Endodermal cell (in vitro differentiated cells): ENCODE measurements at regions not wholly inside any gene's neighbourhood (a gene's known extent, or its start where the extent isn't known, plus 50 kb on each side); places are given as distances from the start of the nearest gene placed in this dataset.

Source experiments
- DNase-seq: peaks from one replicate; pipeline ENCODE4 v3.0.0-alpha.2; 2017
- H3K27ac ChIP-seq: 2 replicates; pipeline ENCODE4 v1.5.1; 2013; ENCODE audit warnings: mild to moderate bottlenecking, low read depth, low read length, moderate library complexity
- H3K27me3 ChIP-seq: 2 replicates; pipeline ENCODE4 v1.6.1; 2013; ENCODE audit warnings: mild to moderate bottlenecking, low read length, moderate library complexity; ENCODE audit not compliant: insufficient read depth, control insufficient read depth, poor library complexity, severe bottlenecking
- H3K36me3 ChIP-seq: 2 replicates; pipeline ENCODE4 v1.7.0; 2013; ENCODE audit warnings: mild to moderate bottlenecking, low read length, moderate library complexity; ENCODE audit not compliant: control insufficient read depth, insufficient read depth
- H3K4me1 ChIP-seq: one replicate; pipeline ENCODE4 v1.7.0; 2013; ENCODE audit warnings: low read length; ENCODE audit not compliant: control insufficient read depth, insufficient read depth
- H3K4me3 ChIP-seq: 2 replicates; pipeline ENCODE4 v1.5.1; 2013; ENCODE audit warnings: mild to moderate bottlenecking, low read length, moderate library complexity
- H3K9ac ChIP-seq: 2 replicates; pipeline ENCODE4 v1.6.1; 2013; ENCODE audit warnings: mild to moderate bottlenecking, low read length, moderate library complexity; ENCODE audit not compliant: poor library complexity, severe bottlenecking; ENCODE audit errors: extremely low read depth
- H3K9me3 ChIP-seq: 2 replicates; pipeline ENCODE4 v1.6.1; 2013; ENCODE audit warnings: mild to moderate bottlenecking, low read length, moderate library complexity; ENCODE audit not compliant: control insufficient read depth
- H3K27ac Mint-ChIP-seq: 2 replicates; pipeline ENCODE4 v1.8.0; 2020; ENCODE audit warnings: mixed read lengths
- H3K27me3 Mint-ChIP-seq: 2 replicates; pipeline ENCODE4 v1.8.0; 2021; ENCODE audit warnings: mild to moderate bottlenecking, mixed read lengths; ENCODE audit not compliant: insufficient read depth
- H3K36me3 Mint-ChIP-seq: 2 replicates; pipeline ENCODE4 v1.8.0; 2020; ENCODE audit warnings: low read depth, mixed read lengths
- H3K4me1 Mint-ChIP-seq: 2 replicates; pipeline ENCODE4 v1.8.0; 2020; ENCODE audit warnings: mixed read lengths
- H3K4me3 Mint-ChIP-seq: 2 replicates; pipeline ENCODE4 v1.8.0; 2020; ENCODE audit warnings: mild to moderate bottlenecking, moderate library complexity, mixed read lengths
- H3K9me3 Mint-ChIP-seq: 2 replicates; pipeline ENCODE4 v1.8.0; 2020; ENCODE audit warnings: mild to moderate bottlenecking, mixed read lengths
- WGBS, 2 experiments: methylation state at CpG; one replicate each; pipeline versions ENCODE4 v1.1.5 to v1.1.7; 2013; ENCODE audit warnings: missing lambda C conversion rate in 2 of 2, mixed read lengths in 1 of 2; ENCODE audit not compliant: insufficient coverage in 1 of 2, insufficient read length in 1 of 2; 5-methylcytosine and 5-hydroxymethylcytosine counted together
- TF ChIP-seq, protein P1 (sequence below): fragments of 200-600 bp; sonication (generic); conservative IDR thresholded peaks from 2 replicates; pipeline ENCODE4 v1.5.0; 2021; ENCODE audit warnings: antibody characterized with exemption, mild to moderate bottlenecking

DNA sequence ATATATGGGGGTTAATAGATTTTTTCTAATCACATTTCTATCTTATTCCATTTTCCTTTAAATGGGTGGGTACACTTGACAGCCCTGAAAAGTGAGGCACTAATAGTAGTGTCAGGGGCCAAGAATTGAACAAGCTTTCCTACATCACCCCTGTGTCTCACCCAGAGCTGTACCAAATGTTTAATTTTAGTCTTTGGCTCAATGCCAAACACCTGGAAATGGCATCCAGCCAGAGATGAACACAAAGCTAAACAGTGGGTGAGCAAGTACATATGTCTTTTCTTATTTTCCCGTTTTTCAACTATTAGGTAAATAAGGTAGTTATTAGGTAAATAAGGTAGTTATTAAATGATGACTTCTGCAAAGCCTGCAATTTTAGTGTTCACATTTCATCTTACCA, 276.3 kb upstream of the ERBB4 start:
- peaks cover 3% of the 10 kb centered on the region for H3K9me3 Mint-ChIP-seq
- TF ChIP-seq, protein P1, sequence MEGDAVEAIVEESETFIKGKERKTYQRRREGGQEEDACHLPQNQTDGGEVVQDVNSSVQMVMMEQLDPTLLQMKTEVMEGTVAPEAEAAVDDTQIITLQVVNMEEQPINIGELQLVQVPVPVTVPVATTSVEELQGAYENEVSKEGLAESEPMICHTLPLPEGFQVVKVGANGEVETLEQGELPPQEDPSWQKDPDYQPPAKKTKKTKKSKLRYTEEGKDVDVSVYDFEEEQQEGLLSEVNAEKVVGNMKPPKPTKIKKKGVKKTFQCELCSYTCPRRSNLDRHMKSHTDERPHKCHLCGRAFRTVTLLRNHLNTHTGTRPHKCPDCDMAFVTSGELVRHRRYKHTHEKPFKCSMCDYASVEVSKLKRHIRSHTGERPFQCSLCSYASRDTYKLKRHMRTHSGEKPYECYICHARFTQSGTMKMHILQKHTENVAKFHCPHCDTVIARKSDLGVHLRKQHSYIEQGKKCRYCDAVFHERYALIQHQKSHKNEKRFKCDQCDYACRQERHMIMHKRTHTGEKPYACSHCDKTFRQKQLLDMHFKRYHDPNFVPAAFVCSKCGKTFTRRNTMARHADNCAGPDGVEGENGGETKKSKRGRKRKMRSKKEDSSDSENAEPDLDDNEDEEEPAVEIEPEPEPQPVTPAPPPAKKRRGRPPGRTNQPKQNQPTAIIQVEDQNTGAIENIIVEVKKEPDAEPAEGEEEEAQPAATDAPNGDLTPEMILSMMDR: no peak
- no peaks in the 10 kb centered on the region for H3K36me3 Mint-ChIP-seq

DNA sequence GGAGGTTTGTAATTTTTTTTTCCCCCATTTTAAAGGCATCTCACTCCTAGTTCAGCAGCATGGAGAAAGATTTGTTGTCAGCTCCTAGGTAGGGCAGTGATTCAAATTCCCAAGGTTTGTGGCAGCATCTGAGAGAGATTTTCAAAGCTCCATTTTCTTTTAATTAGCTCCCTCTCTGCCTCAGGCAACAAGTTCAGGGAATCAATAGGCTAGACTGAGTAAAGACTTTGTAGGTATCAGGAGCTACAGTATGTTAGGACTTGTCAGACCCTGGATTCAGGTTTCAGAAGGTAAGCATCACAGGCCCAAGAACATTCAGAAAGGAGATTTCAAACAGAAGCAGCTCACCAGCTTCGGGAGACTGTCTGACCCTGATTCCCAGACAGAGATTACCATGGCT, 273.3 kb upstream of the ERBB4 start:
- H3K36me3 Mint-ChIP-seq: no peaks in the 10 kb centered on the region
- H3K36me3 ChIP-seq: no peaks in the 10 kb centered on the region
- no peaks in the 10 kb centered on the region for H3K27me3 Mint-ChIP-seq
- peaks cover under 1% of the 10 kb centered on the region for H3K9me3 Mint-ChIP-seq
- no peak overlapping the region for H3K9ac ChIP-seq
- no peak for DNase-seq
- no peak overlapping the region for H3K27ac ChIP-seq
- H3K4me1 ChIP-seq: no peaks in the 10 kb centered on the region
- TF ChIP-seq, protein P1: no peak
- H3K4me1 Mint-ChIP-seq: peaks cover 3% of the 10 kb centered on the region
- no peaks in the 10 kb centered on the region for H3K9me3 ChIP-seq
- H3K4me3 ChIP-seq: no peak overlapping the region
- no peak overlapping the region for H3K27ac Mint-ChIP-seq
- no peak overlapping the region for H3K4me3 Mint-ChIP-seq
- 83 to 87% methylated on average over 1 of the region's 1 CpG for WGBS, 2 experiments
- H3K27me3 ChIP-seq: no peaks in the 10 kb centered on the region

More for the DNA sequence above, 276.3 kb upstream of the ERBB4 start:
- H3K27ac Mint-ChIP-seq: no peak overlapping the region
- H3K4me1 Mint-ChIP-seq: peaks cover 3% of the 10 kb centered on the region
- Histone ChIP-seq H3K9me3 (no peaks in the 10 kb centered on the region), H3K4me1 (no peaks in the 10 kb centered on the region), H3K27ac (no peak overlapping the region), H3K27me3 (no peaks in the 10 kb centered on the region), H3K9ac (no peak overlapping the region), H3K36me3 (no peaks in the 10 kb centered on the region), H3K4me3 (no peak overlapping the region)
- no peak overlapping the region for H3K4me3 Mint-ChIP-seq
- no peak for DNase-seq
- WGBS, 2 experiments: 92% methylated on average over 1 of the region's 1 CpG; no CpG with 5 or more reads in 1 of the 2 experiments
- no peaks in the 10 kb centered on the region for H3K27me3 Mint-ChIP-seq

DNA sequence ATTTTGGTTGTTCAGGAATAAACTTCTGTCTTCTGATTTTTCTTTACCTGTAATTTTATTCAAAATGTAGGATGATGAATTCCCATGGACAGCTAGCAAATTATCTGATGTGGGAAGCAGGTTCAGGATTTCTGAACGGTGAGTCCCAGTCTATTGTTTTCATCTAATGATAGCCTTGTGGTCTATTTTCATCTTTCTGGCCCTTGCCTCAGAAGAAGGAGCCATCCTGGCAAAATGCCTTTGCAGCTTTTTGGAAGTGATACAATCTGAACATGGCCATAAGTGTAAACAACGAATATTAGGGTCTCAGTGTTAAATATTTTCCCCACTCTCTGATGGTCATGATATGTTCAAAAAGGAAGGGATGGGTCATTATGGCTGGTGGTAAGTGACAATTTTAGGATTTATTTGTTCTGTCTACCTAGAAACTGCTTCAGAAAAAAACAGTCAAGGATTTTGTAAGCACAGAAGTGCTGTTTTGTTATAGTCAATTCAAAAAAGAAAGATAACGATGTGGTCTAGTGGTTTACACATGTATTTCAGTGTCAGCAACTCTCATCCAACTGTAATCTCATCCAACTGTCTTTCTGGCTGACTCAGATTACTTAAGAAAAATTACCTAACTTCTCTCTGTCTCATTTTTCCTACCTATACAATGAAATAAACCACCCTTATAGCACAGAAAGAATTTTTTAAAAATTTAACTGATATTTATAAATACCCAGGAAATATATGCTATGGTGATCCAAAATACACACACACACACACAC, 272.6 kb upstream of the ERBB4 start:
- Histone ChIP-seq H3K27me3 (no peaks in the 10 kb centered on the region), H3K9me3 (no peaks in the 10 kb centered on the region), H3K36me3 (no peaks in the 10 kb centered on the region), H3K27ac (no peak overlapping the region), H3K4me3 (no peak overlapping the region), H3K9ac (no peak overlapping the region), H3K4me1 (no peaks in the 10 kb centered on the region)
- H3K27me3 Mint-ChIP-seq: no peaks in the 10 kb centered on the region
- H3K36me3 Mint-ChIP-seq: no peaks in the 10 kb centered on the region
- no peak for DNase-seq
- H3K4me3 Mint-ChIP-seq: no peak overlapping the region
- TF ChIP-seq, protein P1: no peak
- WGBS, 2 experiments: 88 to 94% methylated on average over 3 of the region's 3 CpGs
- no peak overlapping the region for H3K27ac Mint-ChIP-seq
- H3K4me1 Mint-ChIP-seq: peaks cover 3% of the 10 kb centered on the region
- H3K9me3 Mint-ChIP-seq: no peaks in the 10 kb centered on the region
